K562 (cell line): ENCODE measurements at regions not wholly inside any gene's neighbourhood (a gene's known extent, or its start where the extent isn't known, plus 50 kb on each side); places are given as distances from the start of the nearest gene placed in this dataset.

Source experiments
- CBX2 ChIP-seq: fragments of 200-600 bp; sonication (generic); IDR thresholded peaks from one replicate; pipeline ENCODE4 v1.6.1; 2012; ENCODE audit warnings: mild to moderate bottlenecking, low read length, inconsistent platforms; ENCODE audit not compliant: insufficient read depth, poor library complexity, severe bottlenecking
- CBX8 ChIP-seq: fragments of 200-600 bp; sonication (generic); IDR thresholded peaks from 2 replicates; pipeline ENCODE4 v1.6.1; 2012; ENCODE audit warnings: borderline replicate concordance, mixed run types, low read depth, mild to moderate bottlenecking, moderate library complexity, mixed read lengths, low read length, control low read depth, inconsistent platforms; ENCODE audit not compliant: poor library complexity, severe bottlenecking; ENCODE audit errors: extremely low read depth
- EGR1 ChIP-seq: fragments of 450-650 bp; conservative IDR thresholded peaks from 2 replicates; pipeline ENCODE4 v1.6.1; 2017; ENCODE audit warnings: mild to moderate bottlenecking
- HCFC1 ChIP-seq: IDR thresholded peaks from 2 replicates; pipeline ENCODE4 v1.6.1; 2012; ENCODE audit warnings: low read depth, low read length, improper control_type of control experiment
- KDM1A ChIP-seq, 2 experiments: fragments of 450-650 bp; IDR thresholded peaks; 2 replicates each; pipeline ENCODE4 v1.6.1; 2016; ENCODE audit warnings: mild to moderate bottlenecking in 2 of 2
- NFE2L1 ChIP-seq: fragments of 450-650 bp; IDR thresholded peaks from 2 replicates; pipeline ENCODE4 v1.6.1; 2016; ENCODE audit warnings: missing genetic modification characterization, low read depth, mild to moderate bottlenecking, missing compliant biosample characterization, moderate library complexity, borderline replicate concordance
- NRF1 ChIP-seq, 2 experiments: fragments of 450-650 bp; IDR thresholded peaks in 1 of 2; conservative IDR thresholded peaks in 1 of 2; 2 replicates each; pipeline ENCODE4 v1.6.1; 2014; ENCODE audit warnings: mild to moderate bottlenecking in 2 of 2
- SP2 ChIP-seq: IDR thresholded peaks from 2 replicates; pipeline ENCODE4 v1.6.1; 2011; ENCODE audit warnings: mild to moderate bottlenecking, low read depth, low read length, moderate library complexity; ENCODE audit not compliant: poor library complexity, severe bottlenecking; ENCODE audit errors: extremely low read depth
- ZNF253 ChIP-seq: fragments of 250-450 bp; sonication (Bioruptor Pico); conservative IDR thresholded peaks from 2 replicates; pipeline ENCODE4 v1.6.1; 2021; ENCODE audit warnings: mild to moderate bottlenecking
- ZNF583 ChIP-seq: fragments of 250-450 bp; sonication (Bioruptor Pico); IDR thresholded peaks from 2 replicates; pipeline ENCODE4 v1.4.0; 2020
- ZNF79 ChIP-seq: fragments of 250-450 bp; sonication (Bioruptor Pico); IDR thresholded peaks from 2 replicates; pipeline ENCODE4 v1.4.0; 2020; ENCODE audit warnings: low read depth, mild to moderate bottlenecking, moderate library complexity
- TF ChIP-seq, protein P1 (sequence below): IDR thresholded peaks from 3 replicates; pipeline ENCODE4 v1.6.1; 2011; ENCODE audit warnings: borderline replicate concordance, mild to moderate bottlenecking, moderate library complexity; ENCODE audit not compliant: insufficient read length; ENCODE audit errors: extremely low read depth

DNA sequence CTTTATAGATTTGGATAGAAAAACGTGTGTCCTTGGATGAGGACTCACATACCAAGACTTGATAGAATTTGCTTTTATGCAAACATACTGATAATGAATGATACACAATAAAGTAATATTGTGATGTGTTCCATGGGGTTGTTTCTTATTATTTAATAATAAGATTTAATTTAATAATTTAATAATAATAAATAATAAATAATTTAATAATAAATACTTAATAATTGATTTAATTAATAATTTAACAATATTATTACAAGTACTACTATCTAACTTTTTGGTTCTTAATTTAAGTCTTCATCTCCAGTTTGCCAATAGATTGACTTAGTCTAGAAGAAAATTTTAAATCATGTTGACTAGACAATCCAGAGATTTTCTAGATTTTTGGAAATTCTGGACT, 909.2 kb upstream of the PCDH20 start:
- TF ChIP-seq KDM1A (IDR thresholded peaks at IDR 0.05) (no peak), HCFC1 (no peak), CBX2 (no peak), CBX8 (no peak), NRF1 (conservative IDR thresholded peaks at IDR 0.05 in 1 of 2, IDR thresholded peaks at IDR 0.05 in 1 of 2) (no peak), ZNF253 (CRISPR knock-in tag) (no peak), EGR1 (no peak), NFE2L1 (tag) (no peak), ZNF79 (CRISPR knock-in tag) (no peak), ZNF583 (CRISPR knock-in tag) (no peak), SP2 (no peak)
- TF ChIP-seq, protein P1, sequence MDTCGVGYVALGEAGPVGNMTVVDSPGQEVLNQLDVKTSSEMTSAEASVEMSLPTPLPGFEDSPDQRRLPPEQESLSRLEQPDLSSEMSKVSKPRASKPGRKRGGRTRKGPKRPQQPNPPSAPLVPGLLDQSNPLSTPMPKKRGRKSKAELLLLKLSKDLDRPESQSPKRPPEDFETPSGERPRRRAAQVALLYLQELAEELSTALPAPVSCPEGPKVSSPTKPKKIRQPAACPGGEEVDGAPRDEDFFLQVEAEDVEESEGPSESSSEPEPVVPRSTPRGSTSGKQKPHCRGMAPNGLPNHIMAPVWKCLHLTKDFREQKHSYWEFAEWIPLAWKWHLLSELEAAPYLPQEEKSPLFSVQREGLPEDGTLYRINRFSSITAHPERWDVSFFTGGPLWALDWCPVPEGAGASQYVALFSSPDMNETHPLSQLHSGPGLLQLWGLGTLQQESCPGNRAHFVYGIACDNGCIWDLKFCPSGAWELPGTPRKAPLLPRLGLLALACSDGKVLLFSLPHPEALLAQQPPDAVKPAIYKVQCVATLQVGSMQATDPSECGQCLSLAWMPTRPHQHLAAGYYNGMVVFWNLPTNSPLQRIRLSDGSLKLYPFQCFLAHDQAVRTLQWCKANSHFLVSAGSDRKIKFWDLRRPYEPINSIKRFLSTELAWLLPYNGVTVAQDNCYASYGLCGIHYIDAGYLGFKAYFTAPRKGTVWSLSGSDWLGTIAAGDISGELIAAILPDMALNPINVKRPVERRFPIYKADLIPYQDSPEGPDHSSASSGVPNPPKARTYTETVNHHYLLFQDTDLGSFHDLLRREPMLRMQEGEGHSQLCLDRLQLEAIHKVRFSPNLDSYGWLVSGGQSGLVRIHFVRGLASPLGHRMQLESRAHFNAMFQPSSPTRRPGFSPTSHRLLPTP: no peak
